IMR-90 (cell line): ENCODE measurements at regions not wholly inside any gene's neighbourhood (a gene's known extent, or its start where the extent isn't known, plus 50 kb on each side); places are given as distances from the start of the nearest gene placed in this dataset.

ENCODE experiments used
- ATAC-seq: fragments of 200-7000 bp; cut with Tn5 transposase; 2 replicates; pipeline ENCODE4 v1.9.1; 2020; ENCODE audit warnings: low read depth, mild to moderate bottlenecking, moderate library complexity
- BruUV-seq: library from RNA; stranded (reverse); fragments of 400-500 nt; replicated peaks from 2 replicates; lab custom pipeline; 2021; lab: Mats Ljungman, UMichigan
- CTCF ChIA-PET: fragments of 300-600 bp; formaldehyde crosslinking; extraction: SDS; loops from one replicate; lab custom pipeline; 2021; ENCODE audit warnings: antibody characterized with exemption; lab: Yijun Ruan, JAX
- POLR2A ChIA-PET: fragments of 300-600 bp; sonication (Branson Sonifier 250); formaldehyde crosslinking; loops from one replicate; lab custom pipeline; 2022; ENCODE audit warnings: antibody characterized with exemption; ENCODE audit not compliant: unreplicated experiment; lab: Charles Lee
- DNase-seq: peaks from one replicate; pipeline ENCODE4 v3.0.0; 2013
- H2AFZ ChIP-seq: replicated peaks from 2 replicates; pipeline ENCODE3; 2013; ENCODE audit warnings: low read length, mild to moderate bottlenecking; ENCODE audit not compliant: poor library complexity
- H2AK5ac ChIP-seq: 2 replicates; pipeline ENCODE4 v1.6.1; 2013; ENCODE audit warnings: low read depth, low read length, inconsistent platforms
- H2AK9ac ChIP-seq: replicated peaks from 2 replicates; pipeline ENCODE3; 2013; ENCODE audit warnings: mild to moderate bottlenecking, low read depth, low read length, moderate library complexity; ENCODE audit not compliant: poor library complexity
- H2BK120ac ChIP-seq: 2 replicates; pipeline ENCODE4 v1.6.1; 2013; ENCODE audit warnings: low read depth, low read length, inconsistent platforms
- H2BK15ac ChIP-seq: 3 replicates; pipeline ENCODE4 v1.6.1; 2013; ENCODE audit warnings: low read depth, low read length, inconsistent platforms
- H2BK20ac ChIP-seq: 2 replicates; pipeline ENCODE4 v1.6.1; 2013; ENCODE audit warnings: low read depth, mild to moderate bottlenecking, inconsistent platforms, low read length, moderate library complexity
- H2BK5ac ChIP-seq: 2 replicates; pipeline ENCODE4 v1.6.1; 2013; ENCODE audit warnings: mild to moderate bottlenecking, low read depth, low read length, inconsistent platforms; ENCODE audit not compliant: poor library complexity, severe bottlenecking
- H3K14ac ChIP-seq: replicated peaks from 2 replicates; pipeline ENCODE4 v1.6.1; 2013; ENCODE audit warnings: low read depth, low read length, inconsistent platforms
- H3K18ac ChIP-seq: 2 replicates; pipeline ENCODE4 v1.6.1; 2013; ENCODE audit warnings: low read depth, low read length, control low read depth
- H3K23ac ChIP-seq: 2 replicates; pipeline ENCODE4 v1.6.1; 2013; ENCODE audit warnings: low read depth, low read length, inconsistent platforms
- H3K27ac ChIP-seq: 2 replicates; pipeline ENCODE4 v1.5.1; 2013; ENCODE audit warnings: mild to moderate bottlenecking, control low read depth, low read length; ENCODE audit not compliant: insufficient read depth
- H3K27me3 ChIP-seq: 2 replicates; pipeline ENCODE4 v1.6.1; 2013; ENCODE audit warnings: low read length; ENCODE audit not compliant: control insufficient read depth, insufficient read depth
- H3K36me3 ChIP-seq: 2 replicates; pipeline ENCODE4 v1.6.1; 2013; ENCODE audit warnings: low read length, mixed read lengths; ENCODE audit not compliant: control insufficient read depth, insufficient read depth
- H3K4ac ChIP-seq: 2 replicates; pipeline ENCODE4 v1.6.1; 2013; ENCODE audit warnings: low read depth, low read length, inconsistent platforms
- H3K4me1 ChIP-seq: 2 replicates; pipeline ENCODE4 v1.6.1; 2013; ENCODE audit warnings: low read length, mixed read lengths; ENCODE audit not compliant: control insufficient read depth, insufficient read depth
- H3K4me2 ChIP-seq: 2 replicates; pipeline ENCODE4 v1.6.1; 2013; ENCODE audit warnings: low read depth, mild to moderate bottlenecking, control low read depth, low read length, moderate library complexity
- H3K4me3 ChIP-seq: 2 replicates; pipeline ENCODE4 v1.5.1; 2013; ENCODE audit warnings: low read depth, mild to moderate bottlenecking, control low read depth, low read length, moderate library complexity; ENCODE audit not compliant: insufficient read depth
- H3K56ac ChIP-seq: 2 replicates; pipeline ENCODE4 v1.6.1; 2013; ENCODE audit warnings: low read length, inconsistent platforms; ENCODE audit not compliant: insufficient read depth; ENCODE audit errors: extremely low read depth
- H3K79me1 ChIP-seq, 2 experiments: 2 replicates each; pipeline ENCODE4 v1.6.1; 2013; ENCODE audit warnings: low read length in 2 of 2, inconsistent platforms in 1 of 2, low read depth in 1 of 2
- H3K9ac ChIP-seq: 2 replicates; pipeline ENCODE4 v1.6.1; 2013; ENCODE audit warnings: low read depth, low read length, control low read depth
- H3K9me1 ChIP-seq: 2 replicates; pipeline ENCODE4 v1.6.1; 2013; ENCODE audit warnings: low read length, inconsistent platforms; ENCODE audit not compliant: insufficient read depth
- H3K9me3 ChIP-seq: 2 replicates; pipeline ENCODE4 v1.6.1; 2013; ENCODE audit warnings: low read length; ENCODE audit not compliant: control insufficient read depth, insufficient read depth
- H4K20me1 ChIP-seq: 2 replicates; pipeline ENCODE4 v1.6.1; 2013; ENCODE audit warnings: low read length, inconsistent platforms; ENCODE audit not compliant: insufficient read depth
- H4K5ac ChIP-seq: 2 replicates; pipeline ENCODE4 v1.6.1; 2013; ENCODE audit warnings: mild to moderate bottlenecking, low read depth, low read length, control low read depth
- H4K8ac ChIP-seq, 2 experiments: 2 replicates each; pipeline ENCODE4 v1.6.1; 2013; ENCODE audit warnings: low read depth in 2 of 2, low read length in 2 of 2, control low read depth in 1 of 2, inconsistent platforms in 1 of 2
- H4K91ac ChIP-seq: 2 replicates; pipeline ENCODE4 v1.6.1; 2013; ENCODE audit warnings: low read depth, low read length, inconsistent platforms; ENCODE audit not compliant: insufficient read depth
- BHLHE40 ChIP-seq: fragments of 150-350 bp; IDR thresholded peaks from 2 replicates; pipeline ENCODE4 v1.6.1; 2016; ENCODE audit warnings: mild to moderate bottlenecking, low read depth, low read length
- CTCF ChIP-seq: conservative IDR thresholded peaks from 2 replicates; pipeline ENCODE4 v1.5.1; 2012; ENCODE audit warnings: mild to moderate bottlenecking, low read depth, low read length, improper control_type of control experiment
- ELK1 ChIP-seq: fragments of 150-350 bp; IDR thresholded peaks from 2 replicates; pipeline ENCODE4 v1.6.1; 2016; ENCODE audit warnings: low read depth, mild to moderate bottlenecking, low read length, moderate library complexity, borderline replicate concordance
- FOS ChIP-seq: fragments of 150-350 bp; IDR thresholded peaks from 2 replicates; pipeline ENCODE4 v1.6.1; 2016; ENCODE audit warnings: low read depth, low read length
- MAFK ChIP-seq: IDR thresholded peaks from 2 replicates; pipeline ENCODE4 v1.6.1; 2012; ENCODE audit warnings: low read depth, low read length, improper control_type of control experiment
- NFE2L2 ChIP-seq: fragments of 150-350 bp; IDR thresholded peaks from 2 replicates; pipeline ENCODE4 v1.6.1; 2016; ENCODE audit warnings: low read depth, mild to moderate bottlenecking, low read length
- POLR2A ChIP-seq: IDR thresholded peaks from 2 replicates; pipeline ENCODE4 v1.6.1; 2012; ENCODE audit warnings: mild to moderate bottlenecking, low read depth, low read length
- RAD21 ChIP-seq: IDR thresholded peaks from 2 replicates; pipeline ENCODE4 v1.6.1; 2012; ENCODE audit warnings: low read length, improper control_type of control experiment
- RCOR1 ChIP-seq: IDR thresholded peaks from 2 replicates; pipeline ENCODE4 v1.6.1; 2012; ENCODE audit warnings: mild to moderate bottlenecking, low read length, improper control_type of control experiment; ENCODE audit not compliant: insufficient replicate concordance
- RFX5 ChIP-seq: IDR thresholded peaks from 2 replicates; pipeline ENCODE4 v1.8.0; 2012; ENCODE audit warnings: low read depth, mild to moderate bottlenecking, low read length, moderate library complexity
- SMC3 ChIP-seq: fragments of 150-350 bp; IDR thresholded peaks from 2 replicates; pipeline ENCODE4 v1.6.1; 2016; ENCODE audit warnings: low read depth, mild to moderate bottlenecking, antibody characterized with exemption, low read length, moderate library complexity
- USF2 ChIP-seq: fragments of 150-350 bp; IDR thresholded peaks from 2 replicates; pipeline ENCODE4 v1.6.1; 2017; ENCODE audit warnings: mild to moderate bottlenecking, antibody characterized with exemption, low read length, low read depth
- WGBS, 2 experiments: methylation state at CpG; one replicate each; pipeline versions ENCODE4 v1.1.5 to v1.1.7; 2013; ENCODE audit warnings: missing lambda C conversion rate in 2 of 2; ENCODE audit not compliant: insufficient read length in 1 of 2; ENCODE audit errors: extremely low coverage in 2 of 2; 5-methylcytosine and 5-hydroxymethylcytosine counted together
- dilution Hi-C: fragments of 300-500 bp; cut with HindIII; formaldehyde crosslinking; loops from one replicate; pipeline ENCODE4 v1.14.3; 2018; ENCODE audit warnings: low sequenced_read_pairs; ENCODE audit not compliant: unreplicated experiment
- in situ Hi-C: fragments of 300-500 bp; cut with MboI; formaldehyde crosslinking; loops from 3 replicates; pipeline ENCODE4 v1.14.3; 2019; ENCODE audit warnings: low sequenced_read_pairs, inconsistent platforms, mixed read lengths
- intact Hi-C: fragments of 100-400 bp; cut with micrococcal nuclease; formaldehyde crosslinking; loops from 2 replicates; pipeline ENCODE4 v1.10.0; 2022

GRCh38 chr2:183541766-183542165 lies 417.5 kb downstream of the NUP35 start:
- Histone ChIP-seq H3K18ac (no peak overlapping the region), H2AK9ac (no peak overlapping the region), H3K4ac (no peak overlapping the region), H2BK120ac (no peak overlapping the region), H2BK15ac (no peak overlapping the region), H3K9me3 (peaks cover 9% of the 10 kb centered on the region; the same call in 1 of the 2 replicates), H2AFZ (peak overlapping the region; percentile 21), H4K5ac (no peak overlapping the region), H2BK20ac (no peak overlapping the region), H4K91ac (no peak overlapping the region), H3K27ac (no peak overlapping the region), H3K9me1 (no peaks in the 10 kb centered on the region), H4K20me1 (no peaks in the 10 kb centered on the region), H3K27me3 (no peaks in the 10 kb centered on the region), H3K9ac (no peak overlapping the region), H3K4me2 (no peak overlapping the region), H3K14ac (no peak overlapping the region), H3K56ac (no peak overlapping the region), H2AK5ac (no peak overlapping the region), H3K4me3 (no peak overlapping the region), H3K4me1 (no peaks in the 10 kb centered on the region), H2BK5ac (no peak overlapping the region), H3K23ac (no peak overlapping the region), H3K79me1 (no peaks in the 10 kb centered on the region), H4K8ac (no peak overlapping the region), H3K36me3 (no peaks in the 10 kb centered on the region)
- POLR2A ChIA-PET = no interaction called here
- BruUV-seq = no TSS peak
- 100% methylated on average over 1 of the region's 6 CpGs; no CpG with 5 or more reads in 1 of the 2 experiments for WGBS, 2 experiments
- no peak for DNase-seq
- no peak for ATAC-seq
- CTCF ChIA-PET = no interaction called here
- in situ Hi-C loops (no loop called here), dilution Hi-C loops (no loop called here), intact Hi-C loops (no loop called here)
- TF ChIP-seq RAD21 = no peak
- TF ChIP-seq ELK1 = no peak
- no peak for TF ChIP-seq POLR2A
- TF ChIP-seq CTCF = no peak
- TF ChIP-seq RCOR1 = no peak
- TF ChIP-seq MAFK = no peak
- no peak for TF ChIP-seq SMC3
- no peak for TF ChIP-seq NFE2L2
- TF ChIP-seq BHLHE40 = no peak
- no peak for TF ChIP-seq RFX5
- TF ChIP-seq FOS = no peak
- TF ChIP-seq USF2 = no peak
